Stimulated activated CD4-positive, alpha-beta T cell treated with anti-CD3 and anti-CD28 coated beads, Interleukin-15, amount 100 ng/mL, for 48 hours (primary cell): ENCODE measurements at regions not wholly inside any gene's neighbourhood (a gene's known extent, or its start where the extent isn't known, plus 50 kb on each side); places are given as distances from the start of the nearest gene placed in this dataset.
"Not testable (repeated sequence)": the region's sequence is repeated elsewhere in the genome, so short reads cannot be mapped to it uniquely, and the experiment has no call there.

Experiments used
- DNase-seq, 2 donors: peaks; one replicate each; pipeline ENCODE4 v3.0.0-alpha.2; 2020; ENCODE audit warnings: low read depth in 2 of 2

GRCh38 chr5:42241636-42242035 is 181.6 kb upstream of the GHR start:
- no peak for DNase-seq

DNA sequence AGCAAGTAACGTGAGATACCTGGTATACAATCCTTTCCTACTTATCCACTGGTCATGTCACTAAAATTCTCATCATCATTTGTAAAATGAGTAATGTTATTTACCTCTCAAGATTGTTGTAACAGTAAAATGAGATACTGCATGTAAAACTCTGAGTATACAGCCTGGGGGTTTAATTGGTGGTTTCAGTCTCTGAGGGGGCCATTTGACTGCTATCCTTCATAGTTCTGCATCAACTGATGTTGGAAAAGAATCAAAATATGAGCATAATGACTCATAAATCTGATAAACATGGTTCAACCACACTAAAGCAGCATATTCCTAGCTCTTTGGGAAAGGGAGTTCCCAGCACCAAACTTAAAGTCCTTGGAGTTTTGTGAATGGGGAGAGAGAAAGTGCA is 181.0 kb upstream of the GHR start:
- no peak for DNase-seq

- DNase-seq, result no peak
These were observed 180.3 kb upstream of the GHR start for GRCh38 chr5:42242881-42243485.

DNA sequence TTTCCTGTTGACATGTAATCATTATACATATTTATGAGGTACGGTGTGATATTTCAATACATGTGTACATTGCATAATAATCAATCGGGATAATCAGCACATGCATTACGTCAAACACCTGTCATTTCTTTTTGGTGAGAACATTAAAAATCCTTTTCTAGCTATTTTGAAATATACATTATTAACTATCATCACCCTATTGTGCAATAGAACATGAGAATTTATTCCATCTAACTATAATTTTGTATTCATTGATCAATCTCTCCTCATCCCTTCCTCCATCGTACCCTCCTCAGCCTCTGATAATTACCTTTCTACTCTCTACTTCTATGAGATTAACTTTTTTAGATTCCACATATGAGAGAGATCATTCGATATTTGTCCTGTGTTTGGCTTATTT is 170.9 kb upstream of the GHR start:
- no peak for DNase-seq

- not testable (repeated sequence) for DNase-seq
These were observed 163.3 kb upstream of the GHR start for GRCh38 chr5:42259914-42260313.

DNA sequence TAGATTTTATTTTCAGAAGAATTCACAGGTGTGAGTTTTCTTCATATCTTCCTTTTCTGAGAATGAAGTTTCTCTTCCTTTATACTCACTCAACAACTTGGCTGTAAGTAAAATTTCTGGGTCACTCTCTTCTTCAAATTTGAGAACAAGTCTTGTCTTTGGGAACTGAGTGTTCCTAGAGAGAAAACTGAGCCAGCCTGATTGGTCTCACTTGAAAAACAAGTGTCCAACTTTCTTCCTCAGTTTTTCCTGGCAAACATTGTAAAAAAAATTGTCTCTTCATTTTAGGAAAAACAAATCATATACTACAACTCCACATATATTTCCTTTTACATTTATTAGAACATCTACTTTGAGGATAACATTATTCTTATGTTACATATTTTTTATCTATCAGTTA is 156.1 kb upstream of the GHR start:
- DNase-seq, result no peak

DNA sequence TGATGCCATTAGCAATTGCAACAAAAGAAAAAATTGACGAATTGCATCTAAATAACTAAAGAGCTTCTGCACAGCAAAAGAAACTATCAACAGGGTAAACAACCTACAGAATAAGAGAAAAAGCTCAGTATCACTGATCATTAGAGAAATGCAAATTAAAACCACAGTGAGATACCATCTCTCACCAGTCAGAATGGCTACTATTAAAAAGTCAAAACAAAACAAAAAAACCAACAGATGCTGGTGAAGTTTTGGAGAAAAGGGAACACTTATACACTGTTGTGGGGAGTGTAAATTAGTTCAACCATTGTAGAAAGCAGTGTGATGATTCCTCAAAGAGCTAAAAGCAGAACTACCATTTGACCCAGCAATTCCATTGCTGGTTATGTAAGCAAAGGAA is 155.1 kb upstream of the GHR start:
- not testable (repeated sequence) for DNase-seq

GRCh38 chr5:42268630-42269029 is 154.6 kb upstream of the GHR start:
- DNase-seq, result no peak

GRCh38 chr5:42270771-42271170 is 152.5 kb upstream of the GHR start:
- DNase-seq, result no peak

GRCh38 chr5:42274913-42275312 is 148.3 kb upstream of the GHR start:
- DNase-seq, result no peak

DNA sequence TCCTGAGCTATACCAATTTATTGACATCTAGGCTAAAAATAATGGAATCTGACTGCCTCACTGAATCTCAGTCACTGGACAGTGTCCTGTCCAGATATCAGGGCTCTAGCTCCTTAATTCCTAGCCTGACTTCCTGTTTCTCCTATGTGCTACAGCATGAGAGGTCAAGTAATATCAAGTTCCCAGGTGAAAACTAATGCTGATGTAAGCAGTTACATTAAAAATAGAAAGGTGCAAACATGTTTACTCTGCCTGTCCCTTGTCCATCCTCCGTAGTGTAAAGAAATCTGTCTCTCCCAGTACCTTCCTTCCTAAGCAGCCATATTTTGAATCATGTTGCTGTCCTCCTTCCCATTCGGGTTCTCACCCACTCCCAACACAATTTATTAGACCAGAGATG is 145.9 kb upstream of the GHR start:
- no peak for DNase-seq

DNA sequence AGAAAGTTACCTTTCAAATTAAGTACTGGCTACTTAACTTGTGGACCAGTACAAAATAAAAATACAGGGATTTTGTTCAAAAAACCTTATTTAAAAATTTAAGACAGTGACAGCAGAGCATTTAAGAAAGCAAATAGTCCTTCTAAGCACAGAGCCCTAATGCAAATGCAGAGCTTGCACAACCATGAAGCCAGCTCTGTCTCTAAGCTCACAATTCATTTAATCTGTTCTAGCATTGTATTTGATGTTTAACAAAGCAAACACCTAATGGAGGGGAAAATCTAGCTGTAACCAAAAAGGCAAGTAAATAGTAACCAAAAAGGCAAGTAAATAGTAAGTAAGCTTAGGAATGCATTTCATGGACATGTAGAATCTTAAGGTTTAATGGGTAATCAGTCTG is 138.7 kb upstream of the GHR start:
- DNase-seq, result no peak

- no peak for DNase-seq
These were observed 138.0 kb upstream of the GHR start for GRCh38 chr5:42285230-42285629.

GRCh38 chr5:42300496-42300895 is 122.7 kb upstream of the GHR start:
- no peak for DNase-seq

DNA sequence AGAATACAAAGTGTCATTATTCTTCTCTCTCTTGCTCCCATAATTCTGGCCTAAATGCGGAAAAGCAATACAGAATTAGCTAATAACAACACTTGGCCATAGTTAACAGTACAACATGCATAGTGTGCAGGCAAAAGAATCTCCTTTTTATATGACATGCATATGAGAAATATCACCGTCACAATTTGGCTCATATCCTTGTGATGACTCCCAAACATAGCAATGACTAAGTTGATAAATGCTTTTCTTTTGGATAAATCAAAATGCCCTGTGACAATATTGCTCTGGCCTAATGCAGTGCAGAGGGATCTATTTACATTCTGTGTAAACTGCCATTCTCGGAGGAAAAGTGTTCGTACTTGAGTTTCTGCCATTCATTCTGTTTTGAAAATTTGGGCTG is 121.9 kb upstream of the GHR start:
- no peak for DNase-seq

GRCh38 chr5:42302186-42302585 is 121.1 kb upstream of the GHR start:
- no peak for DNase-seq

DNA sequence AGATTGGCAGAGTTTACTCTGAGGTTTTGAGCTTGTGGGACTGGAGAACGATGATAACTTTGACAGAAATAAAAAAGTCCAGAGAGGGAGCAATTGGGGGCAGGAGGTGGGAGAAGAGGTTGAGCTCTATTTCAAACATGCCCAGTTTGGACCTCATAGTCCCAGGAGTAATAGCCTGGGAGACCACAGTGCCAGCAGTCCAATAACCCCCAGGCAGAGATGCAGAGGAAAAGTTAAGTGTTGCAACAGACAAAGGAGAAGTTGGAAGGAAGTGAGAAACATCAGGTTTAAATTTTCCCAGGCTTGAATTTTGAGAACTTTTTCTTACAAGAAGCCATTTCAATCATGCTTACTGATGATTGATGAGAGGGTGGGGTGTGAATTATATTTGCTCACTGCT is 117.0 kb upstream of the GHR start:
- no peak for DNase-seq

GRCh38 chr5:42309865-42310264 is 113.4 kb upstream of the GHR start:
- no peak for DNase-seq

- DNase-seq, result no peak
These were observed 108.0 kb upstream of the GHR start for GRCh38 chr5:42315214-42315613.

GRCh38 chr5:42317575-42317974 is 105.7 kb upstream of the GHR start:
- DNase-seq, result no peak

- DNase-seq, result not testable (repeated sequence)
These were observed 103.7 kb upstream of the GHR start for GRCh38 chr5:42319546-42319945.

DNA sequence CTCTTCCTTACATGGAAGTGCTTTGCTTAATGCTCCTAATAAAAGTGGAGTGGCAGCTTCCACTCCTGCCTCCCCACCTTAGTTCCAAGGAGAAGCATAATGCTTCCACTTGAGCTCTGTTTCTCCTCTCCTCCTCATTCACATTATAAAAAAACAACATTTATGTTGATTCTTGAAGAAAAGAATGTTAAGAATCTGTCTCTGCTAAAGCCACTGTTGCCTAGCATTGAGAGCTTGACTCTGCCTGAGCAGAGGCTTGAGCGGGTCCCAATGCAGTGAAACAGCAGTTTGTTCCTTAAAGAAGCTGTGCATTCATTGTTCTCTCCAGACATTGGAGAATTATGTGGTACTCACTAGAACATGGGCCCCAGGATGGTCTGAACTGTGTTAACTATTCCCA is 101.5 kb upstream of the GHR start:
- no peak for DNase-seq

DNA sequence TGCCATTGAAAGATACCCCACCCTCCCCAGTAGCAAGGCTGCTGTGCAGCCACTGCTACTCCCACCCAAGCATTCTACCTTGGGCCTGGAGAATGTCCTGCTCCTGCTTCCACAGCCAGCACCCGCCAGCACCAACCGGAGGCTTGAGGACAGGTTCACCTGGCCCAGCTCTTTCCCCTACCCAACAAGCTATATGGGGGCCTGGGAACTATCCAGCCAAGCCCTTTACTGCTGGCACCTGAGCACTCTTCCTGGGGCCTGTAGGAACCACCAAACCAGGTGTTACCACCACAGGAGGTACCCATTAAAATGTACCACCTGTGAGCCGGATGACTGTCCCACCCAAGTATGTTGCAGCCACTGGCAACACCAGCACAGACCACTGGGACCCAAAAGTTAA is 86.1 kb upstream of the GHR start:
- no peak for DNase-seq

DNA sequence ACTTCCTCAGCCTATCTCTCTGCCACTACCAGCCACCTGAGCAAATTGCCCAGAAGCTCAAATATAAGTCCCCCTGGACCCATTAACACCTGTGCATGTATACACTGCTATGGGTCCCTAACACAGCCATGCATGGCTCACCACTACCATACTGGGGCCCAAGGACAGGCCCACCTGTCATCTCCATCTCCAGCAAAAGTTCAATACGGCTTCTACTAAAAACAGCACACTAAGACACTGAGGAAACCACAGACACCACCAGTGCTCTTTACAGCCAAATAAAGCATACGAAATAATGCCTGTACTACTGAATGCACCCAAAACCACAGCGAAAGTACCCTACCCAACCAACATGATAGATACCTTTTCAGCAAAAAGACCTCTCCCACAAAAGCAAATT is 85.6 kb upstream of the GHR start:
- DNase-seq, result no peak

DNA sequence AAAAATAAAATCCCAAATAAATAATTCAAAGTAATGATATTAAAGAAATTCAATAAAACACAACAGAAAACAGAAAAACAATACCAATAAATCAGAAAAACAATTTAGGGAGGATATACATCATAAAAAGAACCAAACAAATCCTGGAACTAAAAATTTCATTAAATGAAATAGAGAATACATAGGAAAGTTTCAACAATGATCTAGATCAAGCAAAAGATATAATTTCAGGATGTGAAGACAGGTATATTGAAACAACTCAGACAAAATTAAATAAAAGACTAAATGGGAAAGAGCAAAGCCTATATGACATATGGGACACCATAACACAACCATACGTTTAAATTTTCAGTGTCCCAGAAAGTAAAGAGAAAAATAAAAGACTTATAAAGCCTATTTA is 85.1 kb upstream of the GHR start:
- no peak for DNase-seq
